Neural cell (in vitro differentiated cells): ENCODE measurements at regions not wholly inside any gene's neighbourhood (a gene's known extent, or its start where the extent isn't known, plus 50 kb on each side); places are given as distances from the start of the nearest gene placed in this dataset.

Experiments
- H2AFZ ChIP-seq: fragments of 200-600, 300-800 bp; sonication (generic), shearing (Covaris generic); 2 replicates; pipeline ENCODE4 v1.6.0; 2014; ENCODE audit warnings: low read depth, mild to moderate bottlenecking, antibody characterized with exemption, low read length, moderate library complexity
- H3F3A ChIP-seq: fragments of 200-600 bp; shearing (Covaris generic); 2 replicates; pipeline ENCODE4 v1.6.1; 2016; ENCODE audit warnings: mild to moderate bottlenecking, moderate library complexity, mixed read lengths, antibody characterized with exemption, low read length; ENCODE audit not compliant: insufficient read depth, poor library complexity, severe bottlenecking
- H3K27ac ChIP-seq: fragments of 200-600, 300-800 bp; sonication (generic), shearing (Covaris generic); 2 replicates; pipeline ENCODE4 v1.5.1; 2014; ENCODE audit warnings: mild to moderate bottlenecking, low read length, moderate library complexity
- H3K27me3 ChIP-seq: fragments of 300-800, 200-600 bp; sonication (generic), shearing (Covaris generic); 2 replicates; pipeline ENCODE4 v1.6.0; 2014; ENCODE audit warnings: mild to moderate bottlenecking, low read depth, low read length, moderate library complexity; ENCODE audit not compliant: insufficient read depth
- H3K36me3 ChIP-seq: fragments of 300-800, 200-600 bp; sonication (generic), shearing (Covaris generic); 2 replicates; pipeline ENCODE4 v1.5.1; 2014; ENCODE audit warnings: mild to moderate bottlenecking, antibody characterized with exemption, low read length, moderate library complexity; ENCODE audit not compliant: insufficient read depth
- H3K4me2 ChIP-seq: fragments of 300-800, 200-600 bp; sonication (generic), shearing (Covaris generic); 2 replicates; pipeline ENCODE4 v1.6.0; 2014; ENCODE audit warnings: mild to moderate bottlenecking, low read length
- H3K4me3 ChIP-seq: fragments of 300-800, 200-600 bp; sonication (generic), shearing (Covaris generic); 2 replicates; pipeline ENCODE4 v1.5.1; 2014; ENCODE audit warnings: mild to moderate bottlenecking, low read length, moderate library complexity
- H3K79me2 ChIP-seq: fragments of 200-600 bp; shearing (Covaris generic); replicated peaks from 2 replicates; pipeline ENCODE4 v1.6.0; 2014; ENCODE audit warnings: mild to moderate bottlenecking, low read length, moderate library complexity; ENCODE audit not compliant: insufficient read depth
- H3K9ac ChIP-seq: fragments of 300-800, 200-600 bp; sonication (generic), shearing (Covaris generic); 2 replicates; pipeline ENCODE4 v1.6.1; 2016; ENCODE audit warnings: mild to moderate bottlenecking, low read length, mixed read lengths
- H3K9me2 ChIP-seq: fragments of 200-600 bp; shearing (Covaris generic); 2 replicates; pipeline ENCODE4 v1.6.1; 2016; ENCODE audit warnings: mild to moderate bottlenecking, low read length, mixed read lengths; ENCODE audit not compliant: insufficient read depth
- H3K9me3 ChIP-seq: fragments of 200-600, 300-800 bp; sonication (generic), shearing (Covaris generic); 2 replicates; pipeline ENCODE4 v1.6.1; 2016; ENCODE audit warnings: mild to moderate bottlenecking, mixed run types, low read length, moderate library complexity, mixed read lengths
- H4K20me1 ChIP-seq: fragments of 200-600 bp; shearing (Covaris generic); 2 replicates; pipeline ENCODE4 v1.6.1; 2016; ENCODE audit warnings: mild to moderate bottlenecking, mixed run types; ENCODE audit not compliant: insufficient read depth
- CTCF ChIP-seq: fragments of 450-650 bp; IDR thresholded peaks from 2 replicates; pipeline ENCODE4 v1.5.1; 2014; ENCODE audit warnings: antibody characterized with exemption, mild to moderate bottlenecking, moderate library complexity; ENCODE audit not compliant: poor library complexity, severe bottlenecking
- EP300 ChIP-seq: fragments of 450-650 bp; conservative IDR thresholded peaks from 2 replicates; pipeline ENCODE4 v1.6.1; 2014; ENCODE audit warnings: antibody characterized with exemption, mild to moderate bottlenecking, moderate library complexity; ENCODE audit not compliant: poor library complexity, severe bottlenecking
- EZH2 ChIP-seq: fragments of 200-600, 300-800 bp; shearing (Covaris generic), sonication (generic); IDR thresholded peaks from 2 replicates; pipeline ENCODE4 v1.6.1; 2014; ENCODE audit warnings: antibody characterized with exemption, low read length, borderline replicate concordance, mild to moderate bottlenecking; ENCODE audit not compliant: insufficient read depth, poor library complexity, severe bottlenecking
- MXI1 ChIP-seq: fragments of 450-650 bp; conservative IDR thresholded peaks from 2 replicates; pipeline ENCODE4 v1.6.1; 2014; ENCODE audit warnings: antibody characterized with exemption, mild to moderate bottlenecking; ENCODE audit not compliant: poor library complexity, severe bottlenecking
- POLR2AphosphoS5 ChIP-seq: IDR thresholded peaks from 2 replicates; pipeline ENCODE4 v1.6.1; 2012
- RAD21 ChIP-seq: fragments of 450-650 bp; conservative IDR thresholded peaks from 2 replicates; pipeline ENCODE4 v1.6.1; 2014; ENCODE audit warnings: antibody characterized with exemption, mild to moderate bottlenecking, moderate library complexity
- REST ChIP-seq: IDR thresholded peaks from 2 replicates; pipeline ENCODE4 v1.6.1; 2012; ENCODE audit warnings: borderline replicate concordance
- SMC3 ChIP-seq: fragments of 450-650 bp; conservative IDR thresholded peaks from 2 replicates; pipeline ENCODE4 v1.6.1; 2014; ENCODE audit warnings: antibody characterized with exemption, mild to moderate bottlenecking, moderate library complexity; ENCODE audit not compliant: poor library complexity
- TAF1 ChIP-seq: IDR thresholded peaks from 2 replicates; pipeline ENCODE4 v1.6.1; 2012; ENCODE audit warnings: low read depth

- no peaks in the 10 kb centered on the region for H4K20me1 ChIP-seq
- no peak overlapping the region for H2AFZ ChIP-seq
- no peak overlapping the region for H3K4me3 ChIP-seq
- no peaks in the 10 kb centered on the region for H3K9me2 ChIP-seq
- no peak overlapping the region for H3K4me2 ChIP-seq
- no peak overlapping the region for H3K9ac ChIP-seq
- H3K9me3 ChIP-seq, result no peaks in the 10 kb centered on the region
- no peaks in the 10 kb centered on the region for H3K79me2 ChIP-seq
- TF ChIP-seq SMC3 (no peak), EZH2 (no peak), POLR2AphosphoS5 (no peak), TAF1 (no peak), EP300 (no peak), RAD21 (no peak), MXI1 (no peak), CTCF (no peak), REST (no peak)
- H3K27ac ChIP-seq, result no peak overlapping the region
- no peaks in the 10 kb centered on the region for H3K36me3 ChIP-seq
- H3K27me3 ChIP-seq, result peaks cover 3% of the 10 kb centered on the region
- H3F3A ChIP-seq, result no peaks in the 10 kb centered on the region
These were observed 108.7 kb upstream of the SLC38A4 start for GRCh38 chr12:46934374-46935111.

- Histone ChIP-seq H3K9me2 (no peaks in the 10 kb centered on the region), H3K27me3 (peaks cover 3% of the 10 kb centered on the region), H3K9me3 (no peaks in the 10 kb centered on the region), H3K79me2 (no peaks in the 10 kb centered on the region), H3F3A (no peaks in the 10 kb centered on the region), H4K20me1 (no peaks in the 10 kb centered on the region), H3K27ac (no peak overlapping the region), H3K36me3 (no peaks in the 10 kb centered on the region), H3K9ac (no peak overlapping the region), H3K4me3 (no peak overlapping the region), H3K4me2 (no peak overlapping the region), H2AFZ (no peak overlapping the region)
- TF ChIP-seq RAD21 (no peak), EZH2 (no peak), MXI1 (no peak), CTCF (no peak), POLR2AphosphoS5 (no peak), EP300 (no peak), TAF1 (no peak), REST (no peak), SMC3 (no peak)
These were observed 109.6 kb upstream of the SLC38A4 start for GRCh38 chr12:46935271-46935847.
